GM21717 (cell line): ENCODE measurements at regions not wholly inside any gene's neighbourhood (a gene's known extent, or its start where the extent isn't known, plus 50 kb on each side); places are given as distances from the start of the nearest gene placed in this dataset.
A peak's percentile ranks its signal among the peaks of the same experiment; 100 is the strongest.

Experiments used
- ATAC-seq: cut with Tn5 transposase; IDR thresholded peaks from one replicate; pipeline ENCODE4 v1.9.1; 2021; ENCODE audit warnings: mild to moderate bottlenecking, moderate library complexity; ENCODE audit not compliant: unreplicated experiment

DNA sequence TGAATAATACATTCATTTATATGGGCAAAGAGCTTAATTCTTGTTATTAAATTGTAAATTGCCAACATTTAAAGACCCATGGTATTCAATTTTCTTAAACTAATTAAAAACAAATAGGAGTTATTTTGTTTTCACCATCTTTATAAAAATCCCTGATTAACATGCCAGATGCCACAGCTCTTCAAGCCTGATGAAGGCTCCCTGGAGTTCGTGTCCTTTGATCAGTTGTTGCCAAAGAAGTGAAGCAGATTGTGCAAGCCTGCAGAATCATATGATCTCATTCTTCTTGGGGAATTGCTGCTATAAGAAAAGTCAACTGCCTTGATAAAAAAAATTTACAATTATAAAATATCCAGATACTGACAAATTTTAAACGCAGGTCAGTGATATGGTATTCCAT lies 288.3 kb upstream of the PPFIA2 start:
- no peak for ATAC-seq

DNA sequence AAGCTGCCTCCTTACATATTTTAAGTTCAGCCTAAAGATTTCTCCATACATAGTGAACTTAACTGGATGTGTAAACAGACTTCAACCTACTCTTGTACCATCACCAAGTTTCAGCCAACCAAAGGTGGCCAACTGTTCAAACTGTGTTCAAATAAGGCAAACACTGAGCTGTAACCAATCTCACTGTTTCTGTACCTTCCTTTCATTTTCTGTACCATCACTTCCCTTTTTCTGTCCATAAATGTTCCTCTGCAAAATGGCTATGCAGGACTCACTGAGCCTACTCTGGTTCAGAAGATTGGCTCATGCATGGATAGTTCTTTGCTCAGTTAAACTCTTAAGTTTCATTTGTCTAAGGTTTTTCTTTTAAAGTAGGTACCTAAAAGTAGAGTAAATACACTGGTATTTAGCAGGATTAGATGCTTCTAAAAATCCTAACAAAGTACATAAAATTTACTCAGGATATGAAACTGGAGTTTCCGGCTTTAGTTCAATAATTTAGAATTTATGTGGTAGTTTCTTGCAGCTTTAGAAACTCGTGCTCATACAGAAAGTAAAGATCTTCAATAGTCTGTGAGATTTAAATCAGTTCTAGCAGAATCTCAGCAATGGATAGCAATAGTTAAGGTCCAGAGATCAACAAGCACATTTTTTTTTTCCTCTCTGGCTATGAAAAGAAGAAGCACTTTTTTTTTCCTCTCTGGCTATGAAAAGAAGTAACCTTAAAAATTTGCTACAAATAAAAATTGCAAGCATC lies 282.0 kb upstream of the PPFIA2 start:
- ATAC-seq, result peak; percentile 70

DNA sequence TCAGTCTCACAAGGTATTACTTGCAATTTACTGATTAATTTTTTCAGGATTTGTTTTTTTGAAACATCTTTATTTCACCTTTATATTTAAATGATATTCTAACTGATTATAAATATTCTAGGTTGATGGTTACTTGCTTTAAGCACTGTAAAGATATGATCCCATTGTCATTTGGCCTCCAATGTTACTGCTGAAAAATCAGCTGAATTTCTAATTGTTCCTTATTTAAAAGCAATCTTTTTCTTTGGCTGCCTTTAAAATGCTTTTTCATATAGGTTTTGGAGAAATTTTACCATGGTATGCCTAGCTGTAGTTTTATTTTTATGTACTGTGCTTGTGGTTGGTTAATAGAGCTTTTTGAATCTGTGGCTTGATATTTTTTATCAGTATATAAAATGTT lies 275.6 kb upstream of the PPFIA2 start:
- ATAC-seq, result no peak

DNA sequence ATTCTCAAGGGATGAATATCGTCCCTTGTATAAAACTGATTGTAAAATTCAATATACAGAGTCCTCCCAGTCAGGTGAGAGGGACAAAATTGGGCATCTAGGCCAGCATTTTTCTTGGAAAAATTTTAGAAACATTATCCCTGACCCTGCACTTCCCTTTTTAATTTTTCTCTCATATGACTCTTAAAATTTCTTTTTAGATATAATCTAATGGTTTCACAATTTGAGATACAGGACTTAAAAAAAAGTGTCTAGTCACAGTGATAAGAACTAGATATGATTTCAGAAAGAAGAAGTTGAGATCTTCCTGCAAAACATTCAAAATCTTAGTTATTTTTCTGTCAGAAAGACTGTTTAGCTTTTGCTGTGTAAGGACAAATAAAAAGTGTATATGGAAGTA lies 270.8 kb upstream of the PPFIA2 start:
- no peak for ATAC-seq

DNA sequence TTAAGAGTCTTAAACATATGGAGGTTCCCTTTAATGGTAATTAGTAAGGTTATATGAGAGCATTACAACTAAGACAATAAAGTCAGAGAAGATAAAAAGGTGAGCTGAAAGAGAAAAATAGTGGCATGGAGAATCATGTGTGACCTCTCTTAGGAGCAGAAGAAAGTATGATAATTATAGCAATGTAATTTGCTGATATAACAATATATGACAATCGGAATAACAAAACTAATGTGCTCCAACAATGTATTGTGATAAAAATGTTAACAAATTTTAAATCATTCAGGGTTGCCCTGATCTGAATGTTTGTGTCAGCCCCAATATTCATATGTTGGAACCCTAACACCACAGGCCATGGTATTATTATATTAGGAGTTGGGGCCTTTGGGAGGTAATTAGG lies 269.6 kb upstream of the PPFIA2 start:
- ATAC-seq, result no peak

DNA sequence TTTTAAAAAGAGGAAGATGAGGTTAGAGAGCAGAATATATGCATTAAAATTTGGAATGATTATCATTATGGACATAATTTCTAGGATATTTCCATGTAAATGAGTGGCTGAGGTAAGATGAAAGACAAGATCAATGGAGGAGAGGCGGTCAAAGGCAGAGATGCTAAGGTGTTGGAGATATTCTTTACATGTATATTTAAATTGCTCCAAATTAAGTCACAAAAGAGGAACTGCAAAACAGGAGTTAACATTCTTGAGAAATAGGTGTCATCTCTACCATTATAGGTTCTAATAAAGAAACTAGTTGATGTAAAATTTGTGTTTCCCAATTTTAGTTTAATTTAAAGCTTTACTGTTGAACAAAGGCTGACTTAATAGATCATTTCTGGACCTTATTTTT lies 268.5 kb upstream of the PPFIA2 start:
- no peak for ATAC-seq

DNA sequence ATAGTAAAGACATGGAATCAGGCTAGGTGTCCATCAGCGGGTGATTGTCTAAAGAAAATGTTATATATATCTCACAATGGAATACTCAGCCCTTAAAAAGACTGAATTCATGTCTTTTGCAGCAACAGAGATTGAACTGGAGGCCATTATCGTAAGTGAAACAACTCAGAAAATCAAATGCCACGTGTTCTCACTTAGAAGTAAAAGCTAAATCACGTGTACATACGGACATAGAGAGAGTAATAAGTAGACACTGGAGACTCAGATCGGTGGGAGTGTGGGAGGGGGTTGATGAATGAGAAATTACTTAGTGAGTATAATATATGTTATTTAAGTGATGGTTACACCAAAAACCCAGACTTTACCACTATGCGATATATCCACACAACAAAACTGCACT lies 266.3 kb upstream of the PPFIA2 start:
- ATAC-seq, result no peak

DNA sequence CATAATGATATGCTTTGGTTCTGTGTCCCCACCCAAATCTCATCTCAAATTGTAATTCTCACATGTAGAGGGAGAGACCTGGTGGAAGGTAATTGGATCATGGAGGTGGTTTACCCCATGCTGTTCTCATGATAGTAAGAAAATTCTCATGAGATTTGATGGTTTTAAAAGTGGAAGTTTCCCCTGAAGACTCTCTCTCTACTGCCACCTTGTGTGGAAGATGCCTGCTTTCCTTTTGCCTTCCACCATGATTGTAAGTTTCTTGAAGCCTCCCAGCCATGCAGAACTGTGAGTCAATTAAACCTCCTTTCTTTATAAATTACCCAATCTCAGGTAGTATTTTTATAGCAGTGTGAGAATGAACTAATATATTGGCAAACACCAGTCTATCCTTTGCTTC lies 260.4 kb upstream of the PPFIA2 start:
- ATAC-seq, result no peak

DNA sequence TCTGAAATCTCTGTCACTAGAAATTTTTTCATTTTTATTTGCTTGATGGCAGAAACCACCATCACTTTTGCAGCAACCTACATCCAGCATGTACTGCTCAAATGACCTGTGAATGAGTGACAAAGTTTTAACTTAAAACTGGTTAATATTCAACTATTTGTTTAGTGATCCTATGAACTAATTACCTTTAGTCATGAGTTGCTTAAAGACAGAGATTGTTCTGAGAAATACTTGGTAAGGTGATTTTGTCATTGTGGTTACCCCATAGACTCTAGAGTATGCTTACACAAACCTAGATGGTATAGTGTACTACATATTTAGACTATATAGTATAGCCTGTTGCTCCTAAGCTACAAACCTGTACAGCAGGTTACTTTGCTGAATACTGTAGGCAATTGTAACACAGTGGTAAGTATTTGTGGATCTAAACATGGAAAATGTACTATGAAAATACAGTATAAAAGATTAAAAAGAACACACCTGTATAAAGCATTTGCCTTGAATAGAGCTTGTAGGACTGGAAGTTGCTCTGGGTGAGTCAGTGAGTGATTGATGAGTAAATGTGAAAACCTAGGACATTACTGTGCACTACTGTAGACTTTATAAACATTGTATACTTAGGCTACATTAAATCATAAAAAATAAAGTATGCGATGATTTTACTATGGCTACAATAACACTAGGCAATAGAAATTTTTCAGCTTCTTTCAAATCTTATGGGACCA lies 256.6 kb upstream of the PPFIA2 start:
- ATAC-seq, result no peak

DNA sequence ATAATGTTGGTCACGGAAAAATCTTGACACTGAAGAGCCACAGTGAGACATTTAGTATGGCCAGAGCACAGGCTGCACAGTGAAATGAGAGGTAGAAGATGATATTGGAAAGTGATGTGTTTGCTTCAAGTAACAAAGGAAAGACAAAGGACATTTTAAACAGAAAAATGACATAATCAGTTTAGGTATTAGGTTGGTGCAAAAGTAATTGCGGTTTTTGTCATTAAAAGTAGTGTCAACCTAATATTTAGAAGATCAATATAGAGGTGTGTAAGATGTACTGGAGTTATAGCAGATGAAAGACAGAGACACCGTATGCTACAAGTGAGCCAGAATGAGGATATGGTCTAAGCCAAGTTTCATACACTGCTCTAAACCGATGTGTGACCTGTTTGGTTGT lies 253.0 kb upstream of the PPFIA2 start:
- no peak for ATAC-seq

DNA sequence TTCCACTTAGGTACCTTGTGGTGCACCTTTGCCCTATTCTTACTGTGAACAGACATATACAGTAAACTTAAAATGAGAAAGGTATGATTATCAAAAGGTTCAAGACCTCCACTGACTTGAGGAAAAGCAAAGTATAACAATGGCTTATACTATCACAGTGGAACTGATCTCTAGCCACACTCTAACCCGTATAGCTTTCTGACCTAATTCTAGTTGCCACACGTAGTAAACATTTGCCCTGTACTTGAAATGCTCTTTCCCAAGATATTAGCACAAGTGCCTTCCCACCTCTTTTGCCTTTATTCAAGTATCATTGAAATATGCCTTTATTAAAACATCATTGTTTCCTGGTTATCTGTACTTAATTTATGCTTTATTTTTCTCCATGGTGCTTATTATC lies 250.4 kb upstream of the PPFIA2 start:
- no peak for ATAC-seq

DNA sequence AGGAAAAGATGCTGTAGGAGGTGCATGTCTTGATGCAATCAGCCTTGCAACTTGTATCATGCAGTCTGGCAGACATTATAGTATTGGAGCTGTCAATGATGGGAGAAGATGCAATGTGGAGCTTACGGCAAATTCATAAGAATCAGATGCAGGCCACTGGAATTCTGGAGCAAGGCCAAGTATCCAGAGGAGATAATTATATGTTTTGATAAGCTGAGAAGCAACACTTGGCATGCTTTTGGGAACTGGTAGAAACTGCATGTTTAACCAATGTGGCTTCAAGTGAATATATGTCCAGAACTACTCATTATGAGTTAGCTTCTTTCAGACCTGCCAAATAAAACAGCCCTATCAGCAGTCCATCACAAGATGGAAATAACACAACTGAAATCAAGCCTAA lies 249.1 kb upstream of the PPFIA2 start:
- no peak for ATAC-seq

DNA sequence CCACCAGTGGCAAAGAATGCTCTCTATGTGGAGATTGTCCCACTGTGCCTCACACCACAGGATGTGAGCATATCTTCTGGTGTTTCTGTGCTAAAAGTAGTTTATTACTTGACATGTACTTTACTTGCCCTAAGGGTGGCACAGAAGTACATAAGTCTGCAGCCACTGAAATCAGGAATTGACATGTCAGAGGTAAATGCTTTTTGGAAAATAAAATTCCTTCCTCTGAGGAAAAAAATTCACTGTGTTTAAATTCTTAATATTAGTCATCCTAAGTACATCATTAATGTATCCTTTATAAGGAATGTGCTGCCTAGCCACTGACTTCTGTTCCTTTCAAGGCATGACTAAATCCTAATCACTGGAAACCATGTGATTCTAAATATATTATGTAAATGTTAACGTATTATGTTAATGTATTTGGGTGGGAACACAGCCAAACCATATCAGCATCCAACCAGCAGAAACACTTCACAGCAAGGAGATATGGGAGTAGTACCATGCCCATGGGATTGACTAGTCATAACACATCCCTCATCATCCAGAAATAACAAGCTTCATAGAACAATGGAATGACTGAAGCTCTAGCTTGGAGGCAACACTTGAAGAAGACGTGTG lies 239.7 kb upstream of the PPFIA2 start:
- ATAC-seq, result no peak

DNA sequence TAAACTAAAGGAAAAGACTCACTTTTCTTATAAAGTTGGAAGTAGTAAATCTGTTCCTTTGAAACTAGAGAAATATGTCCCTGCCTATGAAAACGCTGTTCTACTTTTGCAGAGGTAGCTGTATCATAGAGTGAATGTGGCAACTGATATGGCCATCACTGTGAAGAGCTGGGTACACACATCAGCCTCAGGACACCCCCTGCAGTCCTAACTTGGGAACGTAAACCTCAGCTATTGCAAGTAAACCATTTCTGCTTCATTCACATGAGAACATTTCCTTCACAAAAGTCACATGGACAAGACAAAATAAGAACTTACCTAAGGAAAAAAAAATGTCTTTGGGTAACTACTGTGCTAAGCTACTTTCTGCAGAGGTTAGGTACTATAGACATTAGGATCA lies 233.3 kb upstream of the PPFIA2 start:
- no peak for ATAC-seq

DNA sequence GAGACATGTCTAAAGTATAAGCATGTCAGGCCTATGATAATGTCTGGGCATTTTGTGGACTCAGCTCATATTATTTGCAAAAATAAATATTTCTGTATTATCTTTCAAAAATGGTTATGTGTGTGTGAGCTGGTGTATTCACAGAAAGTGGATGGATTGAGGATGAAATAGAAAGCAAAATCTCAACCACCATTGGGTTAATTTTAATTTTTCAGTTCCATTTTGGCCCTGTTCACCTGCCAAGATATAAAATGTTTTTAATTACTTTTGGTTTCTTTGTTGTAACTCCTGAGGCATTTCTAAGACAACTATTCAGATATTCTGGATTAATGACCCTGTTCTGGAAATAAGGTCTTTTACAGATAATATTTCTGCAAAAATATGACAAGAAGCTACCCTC lies 232.7 kb upstream of the PPFIA2 start:
- no peak for ATAC-seq

DNA sequence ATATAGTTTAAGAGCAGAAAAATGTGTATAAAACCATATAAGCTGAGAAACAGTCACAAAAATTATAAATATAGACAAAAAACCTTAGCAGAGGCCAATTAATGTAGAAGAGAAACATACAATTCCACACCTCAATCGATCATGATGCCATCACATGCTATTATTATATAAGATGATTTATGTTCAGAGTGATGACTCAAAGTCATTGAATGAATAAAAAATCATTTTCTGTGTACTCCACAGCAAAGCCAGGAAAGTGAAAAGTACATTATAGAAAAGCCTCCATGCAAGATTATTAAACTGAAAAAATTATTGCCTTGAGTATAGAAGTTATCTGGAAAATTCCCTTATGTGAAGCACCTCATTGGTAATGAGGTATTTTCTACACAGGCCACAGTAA lies 229.2 kb upstream of the PPFIA2 start:
- ATAC-seq, result no peak

DNA sequence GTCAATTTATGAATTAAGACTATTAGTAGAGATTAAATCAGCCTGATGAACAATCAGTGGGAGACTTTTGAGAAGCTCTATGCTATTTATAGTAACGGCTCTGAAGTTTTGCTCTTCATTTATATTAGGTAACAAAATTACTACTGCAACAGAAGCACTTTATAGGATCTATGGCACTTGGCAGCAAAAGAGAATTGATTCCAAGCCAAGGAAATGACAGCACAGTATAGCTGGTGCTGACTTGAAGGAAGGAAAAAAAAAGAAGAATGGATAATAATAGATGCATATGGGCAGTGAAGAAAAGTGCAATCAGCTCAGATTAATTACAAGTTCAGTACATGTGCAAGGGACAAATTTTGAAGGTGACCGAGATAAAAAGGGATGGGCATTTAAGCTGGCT lies 228.2 kb upstream of the PPFIA2 start:
- ATAC-seq, result no peak

DNA sequence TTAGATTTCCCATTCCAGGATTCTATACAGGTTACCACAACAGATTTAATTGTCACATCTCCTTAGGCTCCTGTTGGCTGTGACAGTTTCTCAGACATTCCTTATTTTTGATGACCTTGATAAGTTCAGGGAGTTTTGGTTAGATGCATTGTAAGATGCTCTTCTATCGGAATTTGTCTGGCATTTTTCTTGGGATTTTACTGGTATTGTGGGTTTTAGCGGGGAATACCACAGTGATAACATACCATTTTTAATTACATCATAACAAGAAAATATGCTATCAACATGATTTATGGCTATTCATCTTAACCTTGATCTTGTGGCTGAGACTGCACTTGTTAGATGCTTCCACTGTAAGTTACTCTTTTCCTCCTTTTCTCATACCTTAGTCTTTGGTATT lies 217.5 kb upstream of the PPFIA2 start:
- no peak for ATAC-seq

DNA sequence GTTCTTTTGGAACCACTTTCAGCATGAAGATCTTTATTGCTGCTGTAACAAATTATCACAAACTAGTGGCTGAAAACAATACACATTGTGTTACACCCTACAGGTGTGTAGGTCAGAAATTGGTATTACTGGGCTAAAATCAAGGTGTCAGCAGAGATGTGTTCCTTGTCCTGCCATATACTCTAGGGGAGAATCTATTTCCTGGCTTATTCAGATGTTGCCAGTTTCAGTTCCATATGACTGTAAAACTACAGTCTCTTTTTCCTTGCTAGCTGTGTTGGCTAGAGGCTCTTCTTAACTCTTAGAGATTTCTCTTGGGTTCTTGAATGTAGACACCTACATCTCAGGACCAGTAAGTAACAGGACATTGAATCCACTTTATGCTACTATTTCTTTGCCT lies 215.6 kb upstream of the PPFIA2 start:
- ATAC-seq, result no peak

DNA sequence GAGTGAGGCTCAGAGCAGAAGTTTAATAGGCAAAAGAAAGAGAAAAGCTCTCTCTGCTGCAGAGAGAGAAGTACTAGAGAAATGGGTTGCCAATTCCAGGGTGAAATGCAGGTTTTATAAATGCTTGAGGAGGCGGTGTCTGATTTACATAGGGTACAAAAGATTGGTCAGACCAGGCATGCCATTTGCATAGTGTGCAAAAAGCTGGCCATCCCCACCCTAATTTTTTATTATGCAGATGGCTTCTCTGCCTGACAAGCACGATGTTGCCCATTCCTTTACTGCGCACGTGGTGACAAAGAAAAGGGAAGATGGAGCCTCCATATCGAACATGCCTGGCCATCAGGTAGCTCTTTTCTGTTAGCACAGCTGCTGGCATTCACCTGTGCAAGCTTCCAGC lies 209.3 kb upstream of the PPFIA2 start:
- ATAC-seq, result no peak

DNA sequence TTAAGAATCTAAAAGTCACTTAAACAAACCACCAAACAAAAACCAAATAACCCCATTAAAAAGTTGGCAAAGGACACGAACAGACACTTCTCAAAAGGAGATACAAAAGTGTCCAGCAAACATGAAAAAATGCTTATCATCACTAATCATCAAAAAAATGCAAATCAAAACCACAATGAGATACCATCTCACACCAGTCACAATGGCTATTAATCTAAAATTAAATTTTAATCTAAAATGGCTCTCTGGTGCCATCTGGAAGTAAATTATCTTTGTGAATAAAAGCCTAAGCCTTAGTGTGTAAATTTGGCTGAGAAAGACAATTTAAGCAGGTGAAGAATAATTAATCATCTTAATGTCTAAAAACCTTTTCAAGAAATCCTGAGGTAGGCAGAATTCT lies 204.5 kb upstream of the PPFIA2 start:
- no peak for ATAC-seq

DNA sequence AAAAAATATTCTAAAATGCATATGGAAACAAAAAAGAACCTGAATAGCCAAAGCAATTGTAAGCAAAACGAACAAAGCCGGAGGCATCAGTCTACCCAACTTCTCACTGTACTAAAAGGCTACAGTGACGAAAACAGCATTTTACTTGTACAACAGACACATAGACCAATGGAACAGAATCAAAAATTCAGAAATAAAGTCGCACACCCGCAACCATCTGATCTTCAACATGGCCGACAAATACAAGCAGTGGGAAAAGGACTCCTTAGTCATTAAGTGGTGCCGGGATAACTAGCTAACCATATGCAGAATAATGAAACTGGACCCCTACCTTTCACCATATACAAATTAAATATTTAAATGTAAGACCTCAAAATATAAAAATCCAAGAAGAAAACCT lies 203.9 kb upstream of the PPFIA2 start:
- ATAC-seq, result no peak
